ENCODE measurements at regions not wholly inside any gene's neighbourhood (a gene's known extent, or its start where the extent isn't known, plus 50 kb on each side); places are given as distances from the start of the nearest gene placed in this dataset.

DNA sequence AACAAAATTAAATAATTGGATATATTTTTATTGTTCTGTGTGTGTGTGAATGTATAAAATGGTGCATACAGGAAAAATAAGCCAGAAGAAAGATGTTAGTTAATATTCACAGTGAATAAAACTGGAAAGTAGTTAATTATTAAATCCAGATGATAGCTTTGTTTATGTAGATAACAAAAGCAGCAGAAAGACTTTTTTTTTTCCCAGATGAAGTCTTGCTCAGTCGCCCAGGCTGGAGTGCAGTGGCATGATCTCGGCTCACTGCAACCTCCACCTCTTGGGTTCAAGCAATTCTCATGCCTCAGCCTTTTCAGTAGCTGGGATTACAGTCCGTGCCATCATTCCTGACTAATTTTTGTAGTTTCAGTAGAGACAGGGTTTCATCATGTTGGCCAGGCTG is 140.1 kb downstream of the ZNF486 start:
- TF ChIP-seq, protein P1, sequence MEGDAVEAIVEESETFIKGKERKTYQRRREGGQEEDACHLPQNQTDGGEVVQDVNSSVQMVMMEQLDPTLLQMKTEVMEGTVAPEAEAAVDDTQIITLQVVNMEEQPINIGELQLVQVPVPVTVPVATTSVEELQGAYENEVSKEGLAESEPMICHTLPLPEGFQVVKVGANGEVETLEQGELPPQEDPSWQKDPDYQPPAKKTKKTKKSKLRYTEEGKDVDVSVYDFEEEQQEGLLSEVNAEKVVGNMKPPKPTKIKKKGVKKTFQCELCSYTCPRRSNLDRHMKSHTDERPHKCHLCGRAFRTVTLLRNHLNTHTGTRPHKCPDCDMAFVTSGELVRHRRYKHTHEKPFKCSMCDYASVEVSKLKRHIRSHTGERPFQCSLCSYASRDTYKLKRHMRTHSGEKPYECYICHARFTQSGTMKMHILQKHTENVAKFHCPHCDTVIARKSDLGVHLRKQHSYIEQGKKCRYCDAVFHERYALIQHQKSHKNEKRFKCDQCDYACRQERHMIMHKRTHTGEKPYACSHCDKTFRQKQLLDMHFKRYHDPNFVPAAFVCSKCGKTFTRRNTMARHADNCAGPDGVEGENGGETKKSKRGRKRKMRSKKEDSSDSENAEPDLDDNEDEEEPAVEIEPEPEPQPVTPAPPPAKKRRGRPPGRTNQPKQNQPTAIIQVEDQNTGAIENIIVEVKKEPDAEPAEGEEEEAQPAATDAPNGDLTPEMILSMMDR (IDR thresholded peaks at IDR 0.05): no peak
- no peak for TF ChIP-seq POLR2A (IDR thresholded peaks at IDR 0.05)
- TF ChIP-seq EP300 (IDR thresholded peaks at IDR 0.05): no peak
